ENCODE measurements at regions not wholly inside any gene's neighbourhood (a gene's known extent, or its start where the extent isn't known, plus 50 kb on each side); places are given as distances from the start of the nearest gene placed in this dataset.

DNA sequence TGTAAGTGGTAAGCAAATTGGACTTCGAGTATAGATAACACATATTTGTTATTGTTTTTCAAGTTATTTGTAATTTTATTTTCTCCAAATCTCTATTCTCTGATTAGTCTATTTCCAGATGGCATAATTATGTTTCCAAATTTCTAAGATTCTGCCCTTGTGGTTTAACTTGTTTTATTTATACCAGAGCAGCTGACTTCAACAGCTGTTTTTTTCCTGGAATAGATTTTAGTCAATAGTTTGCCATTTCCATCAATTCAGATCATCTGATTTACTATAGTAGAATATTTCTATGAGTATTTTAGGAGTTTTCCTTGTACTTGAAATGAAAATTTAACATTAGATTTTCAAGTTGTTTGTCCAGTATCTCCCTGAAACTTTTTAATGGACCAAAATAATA lies 848.7 kb upstream of the MIR17HG start:
- H3K4me1 ChIP-seq (replicated peaks in 1 of 2; ENCODE audit: control insufficient read depth in 2 of 2, insufficient read depth in 2 of 2, low read length in 2 of 2): no peaks in the 10 kb centered on the region
- in situ Hi-C loops (cut with MboI) (no loop called here), intact Hi-C loops (cut with micrococcal nuclease) (loop anchor here (5.0 kb wide), 1 partner anchor 147 kb away; no protein-coding TSS in a partner anchor)
- no peaks in the 10 kb centered on the region for H4K20me1 ChIP-seq (replicated peaks; ENCODE audit: control insufficient read depth, insufficient read depth, low read length)
- H3K79me2 ChIP-seq (ENCODE audit: control insufficient read depth, insufficient read depth, low read length): no peaks in the 10 kb centered on the region
- peaks cover 3% of the 10 kb centered on the region; the same call in 1 of the 2 replicates for H3K9me3 ChIP-seq (replicated peaks; ENCODE audit: control insufficient read depth, insufficient read depth, low read depth, low read length)
- 1% methylated on average over 1 of the region's 1 CpG for WGBS (ENCODE audit: insufficient coverage, low coverage, missing lambda C conversion rate)
- TF ChIP-seq SNRNP70 (optimal IDR thresholded peaks at IDR 0.05; ENCODE audit: low read depth, low read length): no peak
- no peak for TF ChIP-seq MXD1 (CRISPR knock-in tag; IDR thresholded peaks at IDR 0.05; ENCODE audit: borderline replicate concordance, poor library complexity, severe bottlenecking)
- TF ChIP-seq ATF3 (IDR thresholded peaks at IDR 0.05): no peak
- TF ChIP-seq ATF3 (CRISPR knock-in tag; conservative IDR thresholded peaks at IDR 0.05): no peak
- no peak for TF ChIP-seq MED1 (CRISPR knock-in tag; IDR thresholded peaks at IDR 0.05; ENCODE audit: borderline replicate concordance)
- TF ChIP-seq PRPF4 (IDR thresholded peaks at IDR 0.05; ENCODE audit: insufficient read depth, low read depth, low read length, poor library complexity, severe bottlenecking): no peak
- TF ChIP-seq GTF2F1 (IDR thresholded peaks at IDR 0.05; ENCODE audit: low read depth, low read length): no peak
- no peak for TF ChIP-seq SMAD2 (IDR thresholded peaks at IDR 0.05; ENCODE audit: low read depth, low read length)
- no peak for TF ChIP-seq ZNF324 (CRISPR knock-in tag; IDR thresholded peaks at IDR 0.05)
- TF ChIP-seq, protein P1, sequence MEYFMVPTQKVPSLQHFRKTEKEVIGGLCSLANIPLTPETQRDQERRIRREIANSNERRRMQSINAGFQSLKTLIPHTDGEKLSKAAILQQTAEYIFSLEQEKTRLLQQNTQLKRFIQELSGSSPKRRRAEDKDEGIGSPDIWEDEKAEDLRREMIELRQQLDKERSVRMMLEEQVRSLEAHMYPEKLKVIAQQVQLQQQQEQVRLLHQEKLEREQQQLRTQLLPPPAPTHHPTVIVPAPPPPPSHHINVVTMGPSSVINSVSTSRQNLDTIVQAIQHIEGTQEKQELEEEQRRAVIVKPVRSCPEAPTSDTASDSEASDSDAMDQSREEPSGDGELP (CRISPR knock-in tag; IDR thresholded peaks at IDR 0.05; ENCODE audit: borderline replicate concordance): no peak
- no peak for TF ChIP-seq MTF1 (CRISPR knock-in tag; IDR thresholded peaks at IDR 0.05; ENCODE audit: borderline replicate concordance)
- no peak for TF ChIP-seq ZNF347 (CRISPR knock-in tag; IDR thresholded peaks at IDR 0.05; ENCODE audit: low read depth)
- TF ChIP-seq ESRRA (IDR thresholded peaks at IDR 0.05; ENCODE audit: borderline replicate concordance, low read depth): no peak
- no peak for TF ChIP-seq POLR2B (IDR thresholded peaks at IDR 0.05; ENCODE audit: low read depth, partially characterized antibody)
- TF ChIP-seq HMG20A (CRISPR knock-in tag; conservative IDR thresholded peaks at IDR 0.05): 0 out of 2 replicates have a peak, but pooled peaks have one; percentile 23
- TF ChIP-seq NONO (IDR thresholded peaks at IDR 0.05; ENCODE audit: low read depth in 2 of 2, low read length in 1 of 2): 0 out of 4 replicates have a peak, but pooled peaks of 1 of the 2 experiments have one; percentile 30
- TF ChIP-seq, protein P2, sequence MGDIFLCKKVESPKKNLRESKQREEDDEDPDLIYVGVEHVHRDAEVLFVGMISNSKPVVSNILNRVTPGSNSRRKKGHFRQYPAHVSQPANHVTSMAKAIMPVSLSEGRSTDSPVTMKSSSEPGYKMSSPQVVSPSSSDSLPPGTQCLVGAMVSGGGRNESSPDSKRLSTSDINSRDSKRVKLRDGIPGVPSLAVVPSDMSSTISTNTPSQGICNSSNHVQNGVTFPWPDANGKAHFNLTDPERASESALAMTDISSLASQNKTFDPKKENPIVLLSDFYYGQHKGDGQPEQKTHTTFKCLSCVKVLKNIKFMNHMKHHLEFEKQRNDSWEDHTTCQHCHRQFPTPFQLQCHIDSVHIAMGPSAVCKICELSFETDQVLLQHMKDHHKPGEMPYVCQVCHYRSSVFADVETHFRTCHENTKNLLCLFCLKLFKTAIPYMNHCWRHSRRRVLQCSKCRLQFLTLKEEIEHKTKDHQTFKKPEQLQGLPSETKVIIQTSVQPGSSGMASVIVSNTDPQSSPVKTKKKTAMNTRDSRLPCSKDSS (IDR thresholded peaks at IDR 0.05; ENCODE audit: low read depth, partially characterized antibody): no peak
- FAIRE-seq: no peak
- no peak overlapping the region for H3K4me3 ChIP-seq
- no peak overlapping the region for H3K9ac ChIP-seq (ENCODE audit: insufficient read depth in 1 of 2, low read depth in 2 of 2, low read length in 2 of 2)
- ATAC-seq: no peak
- no peaks in the 10 kb centered on the region for H3K27me3 ChIP-seq (ENCODE audit: control insufficient read depth in 2 of 2, insufficient read depth in 2 of 2, low read length in 2 of 2)
- H3K27ac ChIP-seq (ENCODE audit: extremely low read depth, low read depth, low read length): no peak overlapping the region
- no peak overlapping the region for H3K4me2 ChIP-seq (ENCODE audit: insufficient read depth, low read length)
- no peak for DNase-seq (ENCODE audit: extremely low read depth in 1 of 4, low spot score in 3 of 4)
- POLR2A ChIA-PET: no interaction called here
- no peaks in the 10 kb centered on the region for H3K9me1 ChIP-seq (ENCODE audit: control insufficient read depth, insufficient read depth, low read length)
- no TSS peak for BruUV-seq (replicated peaks)
- no peak overlapping the region for H2AFZ ChIP-seq (ENCODE audit: low read depth, low read length)
- no peaks in the 10 kb centered on the region for H3K36me3 ChIP-seq (ENCODE audit: control insufficient read depth, insufficient read depth, low read length)
- CTCF ChIA-PET (ENCODE audit: low intra/inter-chr PET ratio): no interaction called here

Measured in K562 (cell line).